NCI-H187 (cell line): ENCODE measurements at regions not wholly inside any gene's neighbourhood (a gene's known extent, or its start where the extent isn't known, plus 50 kb on each side); places are given as distances from the start of the nearest gene placed in this dataset.
"Not testable (repeated sequence)": the region's sequence is repeated elsewhere in the genome, so short reads cannot be mapped to it uniquely, and the experiment has no call there.

Source experiments
- DNase-seq, 2 experiments: peaks; one replicate each; lab custom pipeline; 2025; lab: John Stamatoyannopoulos, UW

DNA sequence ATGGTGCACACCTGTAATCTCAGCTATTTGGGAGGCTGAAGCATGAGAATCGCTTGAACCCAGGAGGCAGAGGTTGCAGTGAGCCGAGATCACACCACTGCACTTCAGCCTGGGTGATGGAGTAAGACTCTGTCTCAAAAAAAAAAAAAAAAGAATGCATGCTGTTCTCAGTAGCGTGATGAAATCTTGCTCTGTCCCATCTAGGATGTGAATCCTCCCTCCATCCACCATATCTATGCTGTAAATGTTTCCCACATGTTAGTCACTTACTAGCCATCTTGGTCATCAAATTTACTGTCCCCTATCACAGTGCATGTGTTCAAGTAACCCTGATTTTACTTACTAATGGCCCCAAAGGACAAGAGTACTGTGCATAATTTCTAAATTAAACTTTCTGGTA lies 315.4 kb upstream of the TBX18 start:
- DNase-seq = no peak

DNA sequence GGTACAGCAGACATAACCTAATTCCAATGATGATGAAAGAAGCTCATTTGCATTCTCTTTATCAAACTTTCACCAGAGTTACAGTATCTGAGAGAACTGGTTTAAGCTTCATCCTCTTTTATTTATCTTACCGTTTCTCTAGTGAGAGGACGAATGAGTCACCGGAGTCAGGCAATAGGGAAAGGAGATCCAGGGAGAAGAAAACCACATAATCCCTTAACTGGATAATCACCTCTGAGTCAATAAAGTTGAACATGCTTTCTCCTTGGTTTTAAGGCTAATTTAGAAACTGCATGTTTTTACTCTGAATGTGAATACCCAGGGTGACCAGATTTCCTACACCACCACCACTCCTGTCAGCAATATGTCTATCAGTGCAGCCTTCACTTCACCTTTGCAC lies 313.7 kb upstream of the TBX18 start:
- no peak for DNase-seq

DNA sequence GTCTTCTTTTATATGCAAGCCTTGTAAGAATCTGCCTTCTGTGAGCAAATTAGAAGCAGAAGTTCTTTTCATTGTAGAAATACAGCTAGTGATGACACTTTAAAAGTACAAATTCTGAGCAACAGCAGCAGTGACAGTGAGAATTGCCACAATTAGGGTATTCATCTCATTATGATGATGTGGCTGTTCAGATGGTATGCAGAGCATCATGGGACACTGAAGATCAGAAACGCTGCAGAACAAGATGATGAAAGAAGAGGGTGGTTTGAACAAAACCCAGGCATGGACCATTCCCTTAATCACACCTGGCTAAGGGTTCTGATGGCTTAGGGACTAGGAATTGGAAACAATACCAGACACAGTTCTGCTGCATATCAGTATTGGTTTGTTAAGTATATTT lies 312.7 kb upstream of the TBX18 start:
- DNase-seq = no peak

DNA sequence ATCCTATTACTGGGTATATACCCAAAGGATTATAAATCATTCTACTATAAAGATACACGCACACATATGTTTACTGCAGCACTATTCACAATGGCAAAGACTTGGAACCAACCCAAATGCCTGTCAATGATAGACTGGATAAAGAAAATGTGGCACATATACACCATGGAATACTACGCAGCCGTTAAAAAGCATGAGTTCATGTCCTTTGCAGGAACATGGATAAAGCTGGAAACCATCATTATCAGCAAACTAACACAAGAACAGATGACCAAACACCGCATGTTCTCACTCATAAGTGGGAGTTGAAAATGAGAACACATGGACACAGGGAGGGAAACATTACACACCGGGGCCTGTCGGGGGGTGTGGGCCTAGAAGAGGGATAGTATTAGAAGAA lies 307.4 kb upstream of the TBX18 start:
- not testable (repeated sequence) for DNase-seq

DNA sequence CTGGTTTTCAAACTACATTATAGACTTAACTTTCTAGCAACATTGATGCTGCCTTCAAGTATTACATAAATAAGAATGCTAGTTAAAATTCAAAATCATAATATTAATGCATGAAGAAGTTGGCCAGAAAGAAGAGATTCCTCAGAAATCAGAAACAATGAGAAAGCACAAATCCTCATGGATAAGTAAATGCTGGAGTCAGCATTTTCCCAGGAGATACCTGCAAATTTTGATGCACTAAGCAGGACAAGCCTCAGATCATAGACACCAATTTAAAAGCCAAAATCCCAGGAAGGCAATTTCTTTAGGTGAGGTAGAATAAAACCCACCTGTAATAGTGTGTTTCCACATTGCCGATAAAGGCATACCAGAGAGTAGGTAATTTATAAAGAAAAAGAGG lies 305.2 kb upstream of the TBX18 start:
- no peak for DNase-seq

DNA sequence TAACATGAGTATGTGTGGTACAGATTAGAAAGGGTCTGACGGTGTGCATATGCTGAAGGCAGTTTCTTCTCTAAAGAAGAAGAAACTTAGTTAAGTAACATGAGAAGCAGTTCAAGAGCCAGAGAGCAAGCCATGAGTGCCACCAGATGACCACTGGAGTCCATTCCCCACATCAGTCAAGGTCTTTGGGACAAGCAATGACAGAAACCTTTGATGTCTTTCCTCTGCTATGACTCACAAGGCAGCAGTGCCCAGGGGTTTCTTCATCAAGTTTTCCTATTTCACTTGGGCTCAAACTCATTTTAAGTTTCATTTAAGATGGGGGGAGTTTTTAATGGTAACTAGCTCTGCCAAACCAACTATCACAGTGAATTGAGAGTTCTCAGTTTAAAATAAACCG lies 303.8 kb upstream of the TBX18 start:
- no peak for DNase-seq

DNA sequence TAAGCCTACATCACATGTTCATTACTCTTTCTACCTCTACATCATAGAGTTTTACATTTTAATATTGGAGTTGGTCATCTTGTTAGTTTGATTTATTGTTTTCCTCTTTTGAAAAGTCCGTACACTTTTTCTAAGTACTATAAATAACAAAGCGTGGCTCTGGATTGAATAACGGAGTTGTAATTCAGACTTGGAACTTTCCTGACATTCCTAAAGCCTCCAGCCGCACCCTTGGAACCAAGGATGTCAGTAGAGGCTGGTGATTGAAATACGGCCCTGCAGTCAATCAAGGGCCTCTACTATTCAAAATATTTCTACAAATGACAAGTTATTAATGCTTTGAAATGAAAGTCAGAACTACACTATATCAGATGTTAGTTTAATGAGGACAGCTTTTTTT lies 301.9 kb upstream of the TBX18 start:
- no peak for DNase-seq

DNA sequence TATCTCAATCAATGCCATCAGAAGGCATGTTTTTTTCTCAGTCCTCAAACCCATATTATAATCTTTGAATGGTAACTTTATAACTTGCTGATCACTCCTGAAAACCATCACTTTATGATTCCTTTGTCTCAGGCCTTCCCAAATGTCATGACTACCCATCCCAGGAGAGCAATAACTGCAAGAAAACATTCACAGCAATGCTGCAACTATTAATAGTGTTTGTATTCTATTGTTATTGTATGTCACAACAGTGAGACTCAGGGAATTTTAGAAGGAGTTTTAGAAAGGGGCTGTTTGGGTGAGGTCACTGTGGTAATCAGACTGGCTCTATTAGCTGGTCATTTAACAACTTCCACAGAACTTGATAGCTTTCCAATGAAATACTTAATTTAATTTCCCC lies 301.4 kb upstream of the TBX18 start:
- DNase-seq = no peak

DNA sequence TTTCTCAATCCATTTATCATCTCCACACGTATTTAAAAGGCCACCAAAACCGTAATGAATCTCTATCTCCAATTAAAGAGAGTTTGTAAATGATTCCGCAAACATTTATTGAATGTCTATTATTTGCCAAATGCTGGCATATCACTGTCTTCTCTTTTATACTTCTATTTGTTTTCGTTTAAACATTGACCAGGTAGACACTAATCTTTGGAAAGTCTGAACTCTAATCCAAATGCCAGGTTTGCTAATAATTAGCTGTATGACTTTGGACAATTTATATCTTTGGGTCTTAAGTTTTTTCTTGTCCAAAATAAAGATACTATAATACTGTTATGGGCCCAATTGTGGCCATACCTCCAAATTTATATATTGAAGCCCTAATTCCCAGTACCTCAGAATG lies 299.2 kb upstream of the TBX18 start:
- no peak for DNase-seq

DNA sequence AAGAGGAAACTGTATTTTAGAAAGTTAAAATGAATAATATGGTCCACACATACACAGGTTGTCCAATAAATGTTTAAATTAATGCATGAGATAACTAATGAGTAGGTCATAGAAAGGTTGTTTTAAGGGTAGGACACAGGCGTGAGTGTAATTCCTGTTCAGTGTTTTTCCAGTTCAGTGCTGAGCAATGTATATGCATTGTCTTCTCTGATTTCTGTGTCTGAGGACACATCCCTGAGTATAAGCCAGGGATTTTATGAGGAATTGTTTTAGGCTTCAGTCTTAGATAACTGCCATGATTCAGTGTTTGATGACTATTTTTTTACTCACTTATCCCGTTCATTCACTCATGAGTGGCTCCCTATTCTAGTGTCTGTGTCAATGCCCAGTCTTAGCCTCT lies 298.5 kb upstream of the TBX18 start:
- no peak for DNase-seq

DNA sequence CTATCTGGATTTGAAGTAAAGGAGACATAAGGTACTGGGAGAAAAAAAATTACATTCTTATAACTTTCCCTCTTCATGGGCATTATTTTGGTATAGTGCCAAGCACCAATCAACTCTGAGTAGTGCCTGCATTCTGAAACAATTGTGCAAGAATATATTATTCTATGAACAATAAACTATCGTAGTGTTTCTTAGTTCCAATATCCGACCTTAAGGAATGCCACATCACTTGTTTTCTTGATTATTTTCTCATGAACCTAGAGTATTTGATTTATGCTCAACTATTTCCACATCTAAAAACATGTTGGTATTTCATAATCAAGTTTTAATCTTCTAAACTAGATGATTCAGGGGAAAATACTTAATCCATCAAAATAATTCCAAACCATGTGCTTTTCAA lies 294.4 kb upstream of the TBX18 start:
- DNase-seq = no peak

DNA sequence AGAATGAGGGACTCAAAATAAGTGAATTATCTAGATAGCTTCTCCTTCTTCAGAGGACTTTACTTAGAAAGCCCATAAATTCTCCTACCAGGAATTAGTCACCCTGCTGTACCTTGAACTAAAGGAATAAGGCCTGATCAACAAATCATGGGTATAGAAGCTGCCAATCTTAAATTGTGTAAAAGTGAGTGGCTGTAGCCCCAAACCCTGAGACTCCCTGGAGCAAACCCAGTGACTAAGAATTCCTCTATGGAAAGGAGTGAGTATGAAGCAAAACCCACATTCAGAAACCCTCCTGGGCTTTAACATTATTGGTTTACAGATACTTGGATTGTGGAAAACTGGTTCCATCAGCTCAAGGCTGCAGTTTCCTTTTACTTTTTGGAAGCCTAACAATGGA lies 285.8 kb upstream of the TBX18 start:
- DNase-seq = no peak

DNA sequence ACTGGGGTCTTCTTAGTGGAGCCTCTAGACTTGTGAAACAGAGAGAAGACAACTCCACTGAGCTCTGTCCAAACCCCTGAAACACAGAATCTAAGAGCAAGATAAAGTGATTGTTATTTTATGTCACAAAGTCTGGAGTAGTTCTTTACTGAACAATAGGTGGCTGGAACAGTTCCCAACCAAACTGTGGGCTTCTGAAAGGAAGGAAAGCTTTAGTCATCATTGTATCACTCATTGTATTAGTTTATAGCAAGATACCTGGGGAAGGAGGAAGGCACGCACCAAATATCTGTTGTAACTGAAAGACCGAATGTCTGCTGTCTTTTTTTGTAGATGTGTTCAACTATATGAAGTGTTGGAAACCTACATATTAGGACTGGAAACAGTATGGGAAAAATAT lies 284.9 kb upstream of the TBX18 start:
- DNase-seq = no peak

DNA sequence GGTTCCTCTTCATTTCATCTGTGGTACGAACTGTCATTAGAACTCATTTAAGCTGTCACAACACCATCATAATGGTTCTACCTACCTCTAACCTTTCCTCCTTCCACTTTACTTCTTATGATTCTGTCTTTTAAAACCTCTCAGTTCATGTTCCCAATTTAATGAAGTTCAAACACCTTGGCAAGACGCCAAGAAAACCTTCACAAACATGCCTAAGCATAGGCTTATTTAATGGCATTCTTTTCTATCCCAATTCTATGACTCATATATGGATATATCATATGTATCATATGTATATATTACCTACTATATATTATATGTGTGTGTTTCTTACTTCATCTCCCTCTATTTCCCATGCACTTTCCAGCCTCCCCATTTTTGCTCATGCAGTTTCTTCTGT lies 283.4 kb upstream of the TBX18 start:
- no peak for DNase-seq

DNA sequence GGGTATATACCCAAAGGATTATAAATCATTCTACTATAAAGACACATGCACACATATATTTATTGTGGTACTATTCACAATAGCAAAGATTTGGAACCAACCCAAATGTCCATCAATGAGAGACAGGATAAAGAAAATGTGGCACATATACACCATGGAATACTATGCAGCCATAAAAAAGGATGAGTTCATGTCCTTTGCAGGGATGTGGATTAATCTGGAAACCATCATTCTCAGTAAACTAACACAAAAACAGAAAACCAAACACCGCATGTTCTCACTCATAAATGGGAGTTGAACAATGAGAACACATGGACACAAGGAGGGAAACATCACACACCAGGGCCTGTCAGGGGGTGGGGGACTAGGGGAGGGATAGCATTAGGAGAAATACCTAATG lies 281.4 kb upstream of the TBX18 start:
- not testable (repeated sequence) for DNase-seq

DNA sequence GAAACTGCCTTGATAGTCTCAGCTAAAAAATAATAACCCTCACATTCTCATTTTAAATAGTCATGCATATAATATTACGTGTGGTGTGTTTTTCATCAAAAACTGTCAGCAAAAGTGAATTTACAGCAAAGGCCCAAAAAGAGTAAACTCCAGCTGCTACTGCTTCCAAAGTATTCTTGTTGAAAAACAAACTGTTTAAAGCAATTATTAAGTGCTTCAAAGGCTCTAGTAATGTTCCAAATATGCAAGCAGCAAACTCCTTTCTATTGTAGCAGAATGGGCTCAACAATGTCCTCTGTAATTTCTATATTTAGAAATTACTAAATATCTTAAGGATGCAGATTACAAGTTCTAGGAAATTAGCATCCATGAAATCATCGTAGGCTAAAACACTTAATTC lies 280.0 kb upstream of the TBX18 start:
- DNase-seq = no peak

DNA sequence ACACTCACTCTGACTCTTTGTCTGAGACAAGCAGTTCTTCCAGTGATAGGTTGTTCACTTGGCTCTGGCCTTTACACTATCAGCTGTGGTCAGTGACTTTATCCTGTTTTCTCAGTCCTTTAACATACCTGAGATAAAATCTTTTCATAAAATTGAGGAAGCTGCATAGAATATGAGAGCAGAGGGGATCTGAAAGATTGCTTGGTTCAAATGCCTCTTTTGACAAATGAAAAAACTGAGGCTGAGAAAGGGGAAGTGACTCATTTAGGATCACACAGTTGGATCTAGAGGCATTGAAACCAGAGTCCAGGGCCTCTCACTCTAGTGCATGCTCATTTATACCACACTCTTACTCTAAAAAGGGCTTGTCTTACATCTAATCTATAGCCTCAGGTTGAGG lies 277.0 kb upstream of the TBX18 start:
- DNase-seq = no peak

DNA sequence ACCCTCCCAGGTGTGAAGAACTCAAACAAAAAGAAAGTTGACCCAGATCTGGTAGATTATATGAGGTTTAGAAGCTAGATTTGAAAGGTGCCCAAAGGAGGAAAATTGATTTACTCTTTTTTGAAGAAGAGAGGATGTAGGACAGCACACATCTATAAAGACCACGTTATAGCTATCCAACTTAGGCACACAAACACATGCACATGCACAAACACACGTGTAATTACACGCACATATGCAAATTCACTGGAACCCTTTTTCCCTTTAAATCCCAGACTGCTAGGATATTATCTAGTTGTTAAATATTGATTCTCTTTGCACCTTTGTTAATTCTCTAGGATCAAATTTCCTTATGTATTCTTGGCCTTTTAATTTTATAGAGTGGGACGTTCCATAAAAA lies 272.8 kb upstream of the TBX18 start:
- no peak for DNase-seq

DNA sequence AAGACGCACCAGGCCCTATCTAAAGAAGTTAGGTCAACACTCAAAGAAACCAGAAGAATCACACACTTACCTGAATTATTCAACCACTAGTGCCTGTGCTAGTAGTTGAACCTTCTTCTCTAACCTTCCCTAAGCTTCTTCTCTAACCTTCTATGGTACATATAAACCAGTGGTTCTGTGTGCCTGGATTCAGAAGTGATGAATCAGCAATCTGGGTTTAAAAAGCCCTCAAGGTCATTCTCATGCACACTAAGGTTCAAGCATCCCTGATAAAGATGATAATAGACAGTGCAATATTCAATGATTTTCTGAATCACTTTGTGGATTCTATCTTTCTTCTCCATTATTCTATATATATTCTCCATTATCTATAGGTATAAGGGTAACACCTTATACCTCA lies 271.4 kb upstream of the TBX18 start:
- DNase-seq = no peak

DNA sequence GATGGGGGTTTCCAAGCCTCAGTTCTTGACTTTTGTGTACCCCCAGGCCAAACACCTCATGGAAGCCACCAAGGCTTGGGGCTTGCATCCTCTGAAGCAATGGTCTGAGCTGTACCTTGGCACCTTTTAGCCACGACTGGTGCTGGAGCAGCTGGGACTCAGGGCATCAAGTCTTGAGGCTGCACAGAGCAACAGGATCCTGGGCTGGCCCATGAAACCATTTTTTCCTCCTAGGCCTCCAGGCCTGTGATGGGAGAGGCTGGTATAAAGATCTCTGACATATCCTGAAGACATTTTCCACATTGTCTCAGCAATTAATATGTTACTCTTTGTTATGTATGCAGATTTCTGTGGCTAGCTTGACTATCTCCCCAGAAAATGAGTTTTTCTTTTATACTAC lies 269.1 kb upstream of the TBX18 start:
- DNase-seq = no peak

DNA sequence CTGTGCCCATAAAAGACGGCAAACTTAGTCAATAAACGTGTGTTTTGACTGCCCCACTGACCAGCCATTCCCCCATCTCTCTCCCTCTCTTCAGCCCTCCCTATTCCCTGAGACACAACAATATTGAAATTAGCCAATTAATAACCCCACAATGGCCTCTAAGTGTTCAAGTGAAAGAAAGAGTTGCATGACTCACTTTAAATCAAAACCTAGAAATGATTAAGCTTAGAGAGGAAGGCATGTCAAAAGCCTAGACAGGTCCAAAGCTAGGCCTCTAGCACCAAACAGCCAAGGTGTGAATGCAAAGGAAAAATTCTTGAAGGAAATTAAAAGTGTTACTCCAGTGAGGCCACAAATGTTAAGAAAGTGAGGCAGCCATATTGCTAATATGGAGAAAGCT lies 261.6 kb upstream of the TBX18 start:
- no peak for DNase-seq

DNA sequence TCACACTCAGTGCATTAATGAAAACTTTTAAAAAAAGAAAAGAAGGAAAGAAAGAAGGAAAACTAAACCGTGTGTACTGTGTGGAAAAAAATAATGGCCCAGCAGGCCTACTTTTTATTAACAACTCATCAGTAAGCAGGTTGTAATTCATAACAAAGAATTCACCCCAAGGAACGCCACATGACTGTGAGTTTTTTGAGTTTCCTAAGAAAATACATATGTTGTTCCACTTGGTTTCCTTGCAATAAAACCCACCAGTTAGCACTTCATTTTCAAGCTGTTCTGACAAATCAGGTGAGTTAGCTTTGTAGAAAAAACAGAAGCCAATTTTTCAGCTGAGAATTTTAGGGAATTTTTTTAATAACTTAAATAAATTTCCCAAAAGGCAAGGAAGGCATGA lies 259.3 kb upstream of the TBX18 start:
- no peak for DNase-seq

DNA sequence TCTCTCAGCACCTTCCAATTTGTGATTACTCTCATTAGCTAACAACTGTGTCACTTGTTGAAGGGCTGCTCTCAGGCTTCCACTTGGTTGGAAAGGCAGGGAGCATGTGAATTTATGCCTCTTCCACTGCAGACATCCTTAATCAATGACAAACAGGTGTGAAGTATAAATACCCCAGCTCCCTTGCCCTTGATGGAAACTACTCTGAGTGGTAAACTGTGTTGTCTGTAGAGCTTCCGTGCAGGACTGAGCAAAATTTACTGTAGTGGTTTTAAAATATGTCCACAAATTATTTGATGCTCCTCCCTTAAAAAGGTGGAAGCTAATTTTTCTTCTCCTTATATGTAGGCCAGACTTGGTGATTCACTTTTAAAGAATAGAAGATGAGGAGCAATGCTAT lies 253.0 kb upstream of the TBX18 start:
- DNase-seq = no peak

DNA sequence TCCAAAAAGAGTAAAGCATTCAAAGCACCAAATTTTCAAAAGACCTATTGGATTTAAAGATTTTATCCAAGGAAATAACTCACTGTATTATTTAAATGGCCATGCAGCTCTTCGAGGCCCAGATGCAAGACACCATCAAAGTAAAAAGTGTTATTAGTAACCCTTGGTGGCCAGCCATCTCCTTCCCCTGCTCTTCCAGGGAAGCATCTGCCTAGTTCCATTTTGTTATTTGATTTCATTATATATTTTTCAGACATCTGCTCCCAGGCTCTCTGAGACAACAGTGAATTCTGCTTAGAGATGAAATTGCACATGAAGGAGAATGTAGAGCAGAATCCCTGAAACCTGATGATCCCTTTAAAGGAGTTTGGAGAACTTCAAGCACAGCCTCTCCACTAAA lies 252.3 kb upstream of the TBX18 start:
- no peak for DNase-seq

DNA sequence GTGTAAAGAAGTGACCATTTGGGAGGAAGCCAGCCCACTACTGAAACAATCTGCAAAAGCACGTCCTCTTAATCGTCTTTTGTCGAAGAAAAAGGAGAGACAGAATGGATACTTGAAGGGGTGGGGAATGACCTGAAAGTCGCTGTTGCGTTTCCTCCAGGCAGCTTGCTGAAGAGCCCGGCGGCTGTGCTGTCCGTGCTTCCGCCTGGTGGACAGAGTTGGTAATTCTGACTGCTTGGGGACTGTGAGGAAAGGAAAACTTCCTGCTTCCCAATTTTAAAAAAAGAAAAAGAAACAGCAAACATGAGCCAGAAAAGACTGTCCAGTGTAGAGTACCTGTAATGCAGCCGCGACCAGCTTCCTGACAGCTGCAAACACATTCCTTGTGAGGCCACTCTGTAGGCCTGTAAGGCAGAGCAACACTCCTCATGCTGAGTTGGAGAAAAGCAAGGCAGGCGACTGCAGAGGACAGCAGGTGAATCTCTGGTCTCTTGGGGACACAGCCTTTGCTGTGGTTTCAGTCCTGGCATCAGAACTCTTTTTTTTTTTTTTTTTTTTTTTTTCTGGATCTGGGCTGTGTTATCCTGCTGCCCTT lies 251.1 kb upstream of the TBX18 start:
- DNase-seq = no peak
